M059J (cell line): ENCODE measurements at regions not wholly inside any gene's neighbourhood (a gene's known extent, or its start where the extent isn't known, plus 50 kb on each side); places are given as distances from the start of the nearest gene placed in this dataset.
"Not testable (repeated sequence)": the region's sequence is repeated elsewhere in the genome, so short reads cannot be mapped to it uniquely, and the experiment has no call there.

ENCODE experiments used
- DNase-seq: peaks from one replicate; pipeline ENCODE4 v3.0.0-alpha.2; 2012; ENCODE audit warnings: low read depth

DNA sequence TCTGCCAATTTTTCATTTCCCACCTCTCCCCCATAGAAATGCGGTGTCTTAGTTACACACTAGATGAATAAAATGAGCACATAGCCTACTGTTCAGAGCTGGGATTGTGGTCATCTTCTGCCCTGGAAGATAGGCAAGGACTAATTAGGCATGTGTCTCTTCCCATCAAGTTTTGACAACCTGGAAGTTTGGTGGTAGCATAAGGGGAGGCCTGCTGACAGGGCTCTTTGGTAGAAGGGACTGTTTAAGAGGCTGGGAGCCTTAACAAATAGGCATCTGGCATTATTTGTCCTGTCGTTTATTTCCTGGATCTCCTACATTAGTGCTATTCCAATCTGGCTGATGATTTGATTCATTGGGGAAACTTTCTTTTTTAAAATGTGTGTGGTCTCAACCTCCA lies 512.3 kb downstream of the ZNF385D start:
- DNase-seq, result no peak

DNA sequence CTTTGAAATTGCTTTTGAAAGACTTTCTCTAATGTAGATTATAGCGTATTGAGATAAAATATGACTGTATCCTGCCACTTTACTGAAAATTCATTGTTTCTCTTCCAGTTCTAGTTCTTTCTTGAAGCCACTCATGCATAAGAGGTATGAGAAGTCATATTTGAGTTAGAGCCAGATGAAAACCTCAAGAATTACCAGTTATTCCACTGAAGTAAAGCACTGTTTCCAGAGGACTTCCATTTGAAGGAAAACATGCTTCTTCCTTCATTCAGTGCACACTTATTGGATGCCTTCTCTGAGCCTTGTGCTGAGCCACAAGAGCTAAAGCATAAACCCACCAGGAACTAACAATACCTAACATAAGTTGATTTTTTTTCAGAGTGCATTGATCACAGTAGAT lies 513.4 kb downstream of the ZNF385D start:
- peak; percentile 3 for DNase-seq

GRCh38 chr3:21235491-21235890 lies 515.5 kb downstream of the ZNF385D start:
- DNase-seq, result no peak

DNA sequence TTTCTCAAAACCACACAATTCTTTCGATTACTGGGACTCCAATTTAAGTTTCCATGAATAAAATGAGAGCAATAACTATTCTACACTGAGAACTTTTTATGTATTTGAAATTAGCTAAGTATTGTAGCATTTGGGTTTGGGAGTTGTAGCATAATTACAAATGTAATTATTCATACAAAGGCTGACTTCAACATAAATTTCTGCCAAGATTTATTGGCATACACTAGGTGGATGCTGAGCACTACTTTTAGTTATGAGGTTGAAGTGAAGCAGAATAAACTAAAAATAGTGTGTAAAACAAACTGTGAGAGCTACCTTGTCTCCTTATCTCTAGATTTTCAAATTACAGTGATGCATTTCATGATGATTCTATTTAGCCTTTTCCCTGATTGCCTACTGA lies 516.1 kb downstream of the ZNF385D start:
- no peak for DNase-seq

DNA sequence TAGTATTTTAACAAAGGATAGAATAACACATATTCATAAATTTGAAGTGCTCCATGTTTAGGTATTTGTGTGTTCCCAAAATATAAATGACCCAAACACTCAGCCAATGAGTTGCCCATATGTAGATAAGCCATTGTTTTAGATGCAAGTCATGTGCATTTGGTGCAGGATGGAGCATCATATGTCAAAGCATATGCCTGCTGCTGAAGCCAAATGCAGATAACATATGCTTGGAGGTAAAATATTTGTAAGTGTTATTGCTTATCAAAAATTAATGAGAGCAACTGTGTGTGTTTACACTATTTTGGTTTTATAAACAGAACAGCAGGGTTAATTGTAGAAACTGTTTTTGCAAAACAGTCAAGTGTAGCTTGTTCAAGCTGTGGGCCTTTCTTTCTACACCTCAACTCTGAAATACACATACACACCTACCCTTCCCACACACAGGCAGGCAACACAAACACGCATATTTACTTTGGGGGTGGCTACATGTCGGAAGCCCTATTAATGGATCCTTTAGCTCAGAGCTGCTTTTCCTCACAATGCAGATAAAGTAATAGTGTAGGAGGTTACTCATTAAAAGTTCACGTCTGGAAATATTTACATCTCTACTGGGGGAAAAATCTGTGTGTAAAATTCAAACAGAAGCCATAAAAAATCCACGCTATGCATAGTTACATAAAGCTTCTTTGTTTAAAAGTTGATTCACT lies 521.4 kb downstream of the ZNF385D start:
- no peak for DNase-seq

- DNase-seq, result no peak
These were observed 524.9 kb downstream of the ZNF385D start for GRCh38 chr3:21226086-21226485.

GRCh38 chr3:21220944-21221343 lies 530.1 kb downstream of the ZNF385D start:
- no peak for DNase-seq

- DNase-seq, result peak; percentile 0
These were observed 534.4 kb downstream of the ZNF385D start for GRCh38 chr3:21216598-21216997.

DNA sequence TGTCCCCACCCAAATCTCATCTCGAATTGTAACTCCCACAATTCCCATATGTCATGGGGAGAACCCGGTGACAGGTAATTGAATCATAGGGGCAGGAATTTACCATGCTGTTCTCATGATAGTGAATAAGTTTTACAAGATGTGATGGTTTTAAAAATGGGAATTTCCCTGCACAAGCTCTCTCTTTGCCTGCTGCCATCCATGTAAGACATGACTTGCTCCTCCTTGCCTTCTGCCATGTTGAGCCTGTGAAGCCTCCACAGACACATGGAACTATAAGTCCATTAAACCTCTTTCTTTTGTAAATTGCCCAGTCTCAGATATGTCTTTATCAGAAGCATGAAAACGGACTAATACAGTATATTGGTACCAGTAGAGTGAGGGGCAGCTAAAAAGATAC lies 546.9 kb downstream of the ZNF385D start:
- DNase-seq, result not testable (repeated sequence)

GRCh38 chr3:21195203-21195602 lies 555.8 kb downstream of the ZNF385D start:
- no peak for DNase-seq

DNA sequence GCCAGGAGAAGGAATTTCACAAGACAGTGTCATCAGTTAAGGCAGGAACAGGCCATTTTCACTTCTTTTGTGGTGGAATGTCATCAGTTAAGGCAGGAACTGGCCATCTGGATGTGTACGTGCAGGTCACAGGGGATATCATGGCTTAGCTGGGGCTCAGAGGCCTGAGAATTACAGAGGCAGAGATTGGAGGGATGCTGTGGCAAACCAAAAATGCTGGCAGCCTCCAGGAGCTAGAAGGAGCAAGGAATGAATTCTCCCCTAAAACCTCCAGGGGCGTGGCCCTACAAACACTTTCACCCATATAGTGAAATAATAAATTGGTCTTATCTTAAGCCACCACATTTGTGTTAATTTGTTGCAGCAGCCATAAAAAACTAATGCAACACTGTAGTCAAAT lies 557.0 kb downstream of the ZNF385D start:
- not testable (repeated sequence) for DNase-seq

GRCh38 chr3:21188459-21188858 lies 562.6 kb downstream of the ZNF385D start:
- no peak for DNase-seq

- no peak for DNase-seq
These were observed 565.1 kb downstream of the ZNF385D start for GRCh38 chr3:21185816-21186314.

DNA sequence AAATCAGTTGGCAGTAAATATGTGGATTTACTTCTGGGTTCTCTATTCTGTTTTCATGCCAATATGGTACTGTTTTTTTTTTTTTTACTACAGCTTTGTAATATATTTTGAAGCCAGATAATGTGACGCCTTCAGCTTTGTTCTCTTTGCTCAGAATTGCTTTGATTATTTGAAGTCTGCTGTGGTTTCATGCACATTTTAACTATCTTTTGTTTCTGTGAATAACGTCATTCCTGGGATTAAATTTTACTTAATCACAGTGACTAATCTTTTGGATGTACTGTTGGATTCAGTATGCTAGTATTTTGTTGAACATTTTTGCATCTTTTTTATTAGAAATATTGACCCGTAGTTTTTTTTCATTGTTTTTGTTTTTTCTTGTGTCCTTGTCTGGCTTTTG lies 576.5 kb downstream of the ZNF385D start:
- DNase-seq, result peak; percentile 25

DNA sequence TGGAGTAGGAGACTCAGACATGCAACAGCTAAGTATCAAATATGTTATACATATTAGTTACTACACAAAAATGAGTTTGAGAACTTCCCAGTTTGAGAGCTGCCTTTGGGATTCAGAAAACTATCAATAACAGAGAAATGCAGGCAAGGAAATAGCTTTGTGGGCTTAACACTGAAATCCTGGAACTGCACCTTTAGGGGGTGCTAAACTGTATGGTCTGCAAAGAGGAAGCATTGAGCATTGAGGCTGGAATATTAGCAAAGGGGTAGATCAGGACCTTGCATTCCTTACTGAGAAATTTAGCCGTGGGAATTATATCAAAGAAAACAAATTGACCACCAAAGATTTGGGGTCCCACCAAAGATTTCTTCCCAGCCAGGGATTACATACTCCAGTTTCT lies 580.0 kb downstream of the ZNF385D start:
- DNase-seq, result peak; percentile 1

DNA sequence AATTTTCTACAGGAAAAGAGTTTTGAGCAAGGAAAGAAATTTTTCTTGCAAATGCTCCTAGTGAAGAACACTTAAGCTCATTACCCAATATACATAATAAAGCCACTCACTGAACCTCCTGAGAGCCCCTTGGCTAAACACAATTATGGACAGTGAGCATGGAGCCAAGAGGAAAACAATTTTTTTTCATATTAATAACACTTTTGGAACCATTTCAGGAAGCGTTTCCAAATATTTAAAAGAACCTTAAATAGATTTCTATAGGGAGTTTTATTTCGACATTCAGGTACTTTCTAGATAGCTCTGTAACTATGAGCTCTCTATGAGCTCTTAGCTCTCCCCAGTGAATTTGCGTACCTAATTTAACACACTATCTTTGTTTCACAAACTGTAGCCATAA lies 581.1 kb downstream of the ZNF385D start:
- no peak for DNase-seq

DNA sequence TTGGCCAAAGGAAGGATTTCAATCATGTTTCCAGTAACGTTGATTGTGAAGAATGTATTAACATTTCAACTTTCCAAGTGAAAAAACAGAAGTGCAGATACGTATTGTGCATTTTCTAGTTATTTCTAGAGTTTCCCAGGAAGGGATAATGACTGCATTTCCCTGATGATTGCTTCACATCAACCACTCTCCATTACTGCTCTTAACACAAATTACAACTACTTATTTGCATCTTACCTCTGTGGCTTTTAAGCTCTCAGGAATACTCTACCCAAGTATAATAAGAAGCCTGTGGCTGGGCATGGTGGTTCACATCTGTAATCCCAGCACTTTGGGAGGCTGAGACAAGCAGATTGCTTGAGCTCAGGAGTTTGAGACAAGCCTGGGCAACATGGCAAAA lies 582.5 kb downstream of the ZNF385D start:
- no peak for DNase-seq

DNA sequence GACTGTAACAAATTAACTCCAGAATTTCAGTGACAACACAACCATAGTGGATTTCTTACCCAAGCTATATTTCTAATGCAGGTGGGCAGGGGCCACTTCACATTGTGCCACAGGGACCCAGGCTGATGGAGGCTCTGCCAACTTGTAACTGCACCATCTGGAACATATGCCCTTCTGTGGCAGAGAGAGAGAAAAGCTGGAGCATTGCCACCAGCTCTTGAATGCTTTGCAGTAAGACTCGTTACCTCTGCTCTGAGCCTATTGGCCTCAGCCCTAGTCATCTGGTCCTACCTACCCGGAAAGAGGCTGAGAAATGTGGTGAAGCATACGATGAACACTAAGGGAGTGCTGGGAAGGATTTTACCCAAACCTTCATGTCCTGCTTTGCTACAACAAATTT lies 587.1 kb downstream of the ZNF385D start:
- DNase-seq, result no peak

DNA sequence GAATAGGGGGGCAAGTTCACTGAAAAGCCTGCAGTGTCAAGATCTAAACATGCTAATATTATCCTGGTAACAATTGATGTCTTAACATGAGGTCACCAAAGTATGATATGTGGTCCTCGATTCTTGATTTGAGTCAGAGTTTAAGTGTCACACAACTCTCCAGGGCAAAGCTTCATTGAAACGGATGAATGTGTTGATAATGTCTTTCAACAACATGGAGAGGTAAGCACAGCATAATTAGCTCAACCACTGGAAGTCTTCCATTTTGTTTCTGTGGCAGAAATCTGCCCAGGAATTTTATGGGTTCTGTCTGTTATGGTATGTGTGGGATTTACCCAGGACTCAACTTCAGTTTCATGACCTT lies 591.5 kb downstream of the ZNF385D start:
- DNase-seq, result no peak

DNA sequence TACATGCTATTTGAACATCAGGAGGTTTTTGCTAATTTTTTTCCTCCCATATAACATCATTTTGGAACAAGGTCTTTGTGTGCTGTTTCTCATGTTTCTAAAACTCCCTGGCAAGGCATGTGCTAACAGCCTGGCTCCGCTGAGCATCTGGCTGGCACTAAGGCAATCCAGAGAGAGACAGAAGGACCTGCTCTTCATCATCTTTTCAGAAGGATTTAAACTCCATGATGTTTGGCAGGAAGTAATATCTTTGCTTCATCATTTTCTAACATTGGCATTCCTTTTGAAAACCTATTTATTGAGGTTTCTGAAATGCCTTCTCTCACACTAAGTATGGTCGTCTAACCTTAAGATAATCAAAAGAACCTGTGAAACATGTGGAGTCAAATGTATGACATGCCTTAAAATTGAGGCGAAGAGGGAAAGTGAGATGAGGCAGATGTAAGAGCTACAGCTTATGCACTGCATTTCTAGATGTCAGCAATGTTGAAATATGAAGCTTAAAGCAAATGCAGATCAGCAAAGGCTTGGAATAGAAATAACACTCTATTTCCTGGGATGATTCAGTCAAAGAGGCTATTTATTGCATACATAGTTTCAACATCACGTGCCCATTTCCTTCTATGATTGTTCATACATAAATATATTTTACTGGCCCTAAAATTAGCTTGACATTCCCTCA lies 592.0 kb downstream of the ZNF385D start:
- no peak for DNase-seq

GRCh38 chr3:21154911-21155310 lies 596.1 kb downstream of the ZNF385D start:
- no peak for DNase-seq

GRCh38 chr3:21152555-21152954 lies 598.5 kb downstream of the ZNF385D start:
- DNase-seq, result no peak

- no peak for DNase-seq
These were observed 608.1 kb downstream of the ZNF385D start for GRCh38 chr3:21142949-21143348.

DNA sequence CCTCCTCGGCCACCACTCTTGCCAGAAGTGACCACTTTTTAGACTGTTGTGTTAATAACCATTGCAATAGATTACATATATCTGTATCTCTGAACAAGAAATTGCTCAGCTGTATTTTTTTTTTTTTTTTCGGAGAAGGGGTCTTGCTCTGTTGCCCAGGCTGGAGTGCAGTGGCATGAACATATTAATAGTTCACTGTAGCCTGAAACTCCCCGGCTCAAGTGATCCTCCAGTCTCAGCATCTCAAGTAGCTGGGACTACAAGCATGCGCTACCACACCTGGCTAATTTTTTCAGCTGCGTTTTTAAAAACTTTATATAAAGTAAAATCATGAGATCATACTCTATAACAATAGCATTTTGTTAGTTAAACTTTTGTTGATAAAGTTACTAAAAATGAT lies 609.0 kb downstream of the ZNF385D start:
- no peak for DNase-seq
